NCI-H1105 (cell line): ENCODE measurements at regions not wholly inside any gene's neighbourhood (a gene's known extent, or its start where the extent isn't known, plus 50 kb on each side); places are given as distances from the start of the nearest gene placed in this dataset.
"Not testable (repeated sequence)": the region's sequence is repeated elsewhere in the genome, so short reads cannot be mapped to it uniquely, and the experiment has no call there.

ENCODE experiments used
- DNase-seq: peaks from one replicate; lab custom pipeline; 2025; lab: John Stamatoyannopoulos, UW

- no peak for DNase-seq
Measured at GRCh38 chr18:39448942-39449341, 1883.3 kb upstream of the CELF4 start.

- DNase-seq = not testable (repeated sequence)
Measured at GRCh38 chr18:39444957-39445356, 1879.4 kb upstream of the CELF4 start.

GRCh38 chr18:39441648-39442047 lies 1876.0 kb upstream of the CELF4 start:
- DNase-seq = no peak

- no peak for DNase-seq
Measured at GRCh38 chr18:39435996-39436395, 1870.4 kb upstream of the CELF4 start.

- DNase-seq = no peak
Measured at GRCh38 chr18:39435209-39435608, 1869.6 kb upstream of the CELF4 start.

- DNase-seq = no peak
Measured at GRCh38 chr18:39434223-39434920, 1868.8 kb upstream of the CELF4 start.

GRCh38 chr18:39425172-39425850 lies 1859.7 kb upstream of the CELF4 start:
- DNase-seq = no peak

GRCh38 chr18:39424261-39424660 lies 1858.7 kb upstream of the CELF4 start:
- DNase-seq = no peak

GRCh38 chr18:39421276-39421675 lies 1855.7 kb upstream of the CELF4 start:
- no peak for DNase-seq

- DNase-seq = no peak
Measured at GRCh38 chr18:39419315-39419714, 1853.7 kb upstream of the CELF4 start.

GRCh38 chr18:39415471-39415870 lies 1849.9 kb upstream of the CELF4 start:
- DNase-seq = no peak

- no peak for DNase-seq
Measured at GRCh38 chr18:39414009-39414700, 1848.6 kb upstream of the CELF4 start.

- DNase-seq = no peak
Measured at GRCh38 chr18:39406941-39407340, 1841.3 kb upstream of the CELF4 start.

GRCh38 chr18:39403121-39403520 lies 1837.5 kb upstream of the CELF4 start:
- DNase-seq = no peak

- DNase-seq = no peak
Measured at GRCh38 chr18:39399662-39400061, 1834.1 kb upstream of the CELF4 start.

GRCh38 chr18:39396168-39396567 lies 1830.6 kb upstream of the CELF4 start:
- no peak for DNase-seq

GRCh38 chr18:39389800-39390379 lies 1824.3 kb upstream of the CELF4 start:
- peak; percentile 70 for DNase-seq

- no peak for DNase-seq
Measured at GRCh38 chr18:39380866-39381265, 1815.3 kb upstream of the CELF4 start.

- no peak for DNase-seq
Measured at GRCh38 chr18:39380186-39380725, 1814.7 kb upstream of the CELF4 start.

GRCh38 chr18:39375066-39375465 lies 1809.5 kb upstream of the CELF4 start:
- no peak for DNase-seq

GRCh38 chr18:39371996-39372395 lies 1806.4 kb upstream of the CELF4 start:
- DNase-seq = no peak

- no peak for DNase-seq
Measured at GRCh38 chr18:39366656-39367055, 1801.1 kb upstream of the CELF4 start.
